Caco-2 (cell line): ENCODE measurements at regions not wholly inside any gene's neighbourhood (a gene's known extent, or its start where the extent isn't known, plus 50 kb on each side); places are given as distances from the start of the nearest gene placed in this dataset.

Experiments used
- BruUV-seq: library from RNA; stranded (reverse); fragments of 400-500 nt; replicated peaks from 2 replicates; lab custom pipeline; 2021; lab: Mats Ljungman, UMichigan
- CTCF ChIA-PET: fragments of 300-600 bp; sonication (Branson Sonifier 250); formaldehyde crosslinking; loops from one replicate; lab custom pipeline; 2022; ENCODE audit warnings: antibody characterized with exemption; lab: Charles Lee
- POLR2A ChIA-PET: fragments of 300-600 bp; sonication (Branson Sonifier 250); formaldehyde crosslinking; loops from one replicate; lab custom pipeline; 2022; ENCODE audit warnings: antibody characterized with exemption; lab: Charles Lee
- DNase-seq, 2 experiments: peaks; one replicate each; pipeline versions ENCODE4 v3.0.0 to v3.0.0-alpha.2; 2020 to 2022
- H3K27me3 ChIP-seq: replicated peaks from 2 replicates; pipeline ENCODE4 v1.6.0; 2011; ENCODE audit warnings: low read length; ENCODE audit not compliant: control insufficient read depth, insufficient read depth
- H3K36me3 ChIP-seq: 2 replicates; pipeline ENCODE4 v1.5.1; 2011; ENCODE audit warnings: low read length; ENCODE audit not compliant: control insufficient read depth, insufficient read depth
- H3K4me1 ChIP-seq: fragments of 250-450 bp; sonication (Bioruptor Pico); 2 replicates; pipeline ENCODE4 v1.5.1; 2020; ENCODE audit warnings: mild to moderate bottlenecking
- H3K4me3 ChIP-seq: 2 replicates; pipeline ENCODE4 v1.5.1; 2011; ENCODE audit warnings: low read depth, mild to moderate bottlenecking, control low read depth, low read length
- H3K9me3 ChIP-seq: fragments of 250-450 bp; sonication (Bioruptor Pico); 2 replicates; pipeline ENCODE4 v1.5.1; 2020; ENCODE audit warnings: mild to moderate bottlenecking, moderate library complexity
- H3K27ac Mint-ChIP-seq: one replicate; pipeline ENCODE4 v1.8.0; 2022; ENCODE audit warnings: mixed read lengths; ENCODE audit not compliant: unreplicated experiment
- H3K27me3 Mint-ChIP-seq: one replicate; pipeline ENCODE4 v1.8.0; 2022; ENCODE audit warnings: mixed read lengths; ENCODE audit not compliant: insufficient read depth, unreplicated experiment
- H3K36me3 Mint-ChIP-seq: one replicate; pipeline ENCODE4 v1.8.0; 2022; ENCODE audit warnings: mild to moderate bottlenecking, mixed read lengths; ENCODE audit not compliant: insufficient read depth, unreplicated experiment
- H3K4me1 Mint-ChIP-seq: one replicate; pipeline ENCODE4 v1.8.0; 2022; ENCODE audit warnings: low read depth, mixed read lengths; ENCODE audit not compliant: unreplicated experiment
- H3K4me3 Mint-ChIP-seq: one replicate; pipeline ENCODE4 v1.8.0; 2022; ENCODE audit warnings: mild to moderate bottlenecking, moderate library complexity, mixed read lengths; ENCODE audit not compliant: unreplicated experiment
- H3K9me3 Mint-ChIP-seq: one replicate; pipeline ENCODE4 v1.8.0; 2022; ENCODE audit warnings: mixed read lengths; ENCODE audit not compliant: unreplicated experiment
- intact Hi-C: fragments of 100-400 bp; cut with micrococcal nuclease; formaldehyde crosslinking; loops from one replicate; pipeline ENCODE4 v1.10.0; 2022; ENCODE audit not compliant: unreplicated experiment
- TF ChIP-seq, protein P1 (sequence below), 2 experiments: fragments of 200-600 bp in 1 of 2; IDR thresholded peaks; 1 replicate in 1 of 2; 2 replicates in 1 of 2; pipeline versions ENCODE4 v1.5.1 to v1.8.0; 2011 to 2022; ENCODE audit warnings: antibody characterized with exemption in 1 of 2, control low read depth in 1 of 2, inconsistent platforms in 1 of 2, low read depth in 1 of 2, low read length in 1 of 2, mild to moderate bottlenecking in 1 of 2, moderate library complexity in 1 of 2; ENCODE audit not compliant: insufficient read depth in 1 of 2, severe bottlenecking in 1 of 2, unreplicated experiment in 1 of 2

DNA sequence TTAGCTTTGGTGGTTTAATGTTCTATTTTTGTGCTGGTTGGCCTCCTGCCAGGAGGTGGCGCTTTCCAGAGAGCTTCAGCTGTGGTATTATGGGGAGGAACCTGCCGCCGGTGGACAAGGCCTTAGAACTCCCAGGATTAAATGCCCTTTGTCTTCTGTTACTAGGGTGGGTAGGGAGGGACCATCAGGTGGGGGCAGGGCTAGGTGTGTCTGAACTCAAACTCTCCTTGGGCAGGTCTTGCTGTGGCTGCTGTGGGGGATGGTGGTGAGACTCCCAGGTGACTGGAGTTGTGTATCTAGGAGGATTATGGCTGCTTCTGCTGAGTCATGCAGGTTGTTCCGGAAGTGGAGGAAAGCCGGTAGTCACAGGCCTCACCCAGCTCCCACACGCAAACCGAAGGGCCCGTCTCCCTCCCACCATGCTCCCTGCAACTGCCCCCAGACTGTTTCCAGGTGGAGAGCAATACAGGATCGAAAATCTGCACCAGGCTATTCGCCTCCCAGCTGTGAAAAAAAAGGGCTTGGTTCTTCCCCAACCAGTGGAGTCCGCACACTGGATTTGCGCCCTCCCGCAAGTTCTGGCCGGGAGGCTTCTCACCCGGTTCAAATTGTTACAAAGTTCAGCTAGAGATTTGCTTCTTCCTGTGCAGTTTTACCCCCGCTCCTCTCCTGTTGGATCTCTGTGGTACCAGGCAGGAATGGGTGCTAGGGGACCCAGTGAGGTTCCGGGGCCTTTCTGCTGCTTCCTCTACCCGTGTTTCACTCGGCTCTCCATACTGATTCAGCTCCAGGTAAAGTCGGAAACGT lies 220.5 kb downstream of the CENPF start:
- H3K27ac Mint-ChIP-seq, result no peak overlapping the region

DNA sequence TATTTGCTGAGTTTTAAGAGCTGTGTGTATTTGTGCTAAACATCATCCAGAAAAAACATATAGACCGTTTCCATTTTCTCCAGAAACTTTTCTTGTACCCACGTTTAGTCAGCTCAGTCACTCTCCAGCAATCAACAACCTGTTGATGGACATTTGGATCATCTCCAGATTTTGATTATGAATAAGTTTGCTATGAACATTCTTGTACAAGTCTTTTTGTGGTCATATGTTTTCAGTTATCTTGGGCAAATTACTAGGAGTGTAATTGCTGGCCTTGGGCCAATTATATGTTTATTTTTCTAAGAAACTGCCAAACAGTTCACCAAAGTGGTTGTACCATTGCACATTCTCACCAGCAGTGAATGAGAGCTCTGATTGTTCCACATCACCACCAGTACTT lies 221.8 kb downstream of the CENPF start:
- peaks cover 30% of the 10 kb centered on the region for H3K9me3 Mint-ChIP-seq
- H3K4me3 Mint-ChIP-seq, result no peak overlapping the region
- H3K9me3 ChIP-seq, result peaks cover 11% of the 10 kb centered on the region
- H3K4me3 ChIP-seq, result no peak overlapping the region
- BruUV-seq, result no TSS peak
- intact Hi-C loops, result no loop called here
- POLR2A ChIA-PET, result no interaction called here
- DNase-seq, result no peak
- TF ChIP-seq, protein P1, sequence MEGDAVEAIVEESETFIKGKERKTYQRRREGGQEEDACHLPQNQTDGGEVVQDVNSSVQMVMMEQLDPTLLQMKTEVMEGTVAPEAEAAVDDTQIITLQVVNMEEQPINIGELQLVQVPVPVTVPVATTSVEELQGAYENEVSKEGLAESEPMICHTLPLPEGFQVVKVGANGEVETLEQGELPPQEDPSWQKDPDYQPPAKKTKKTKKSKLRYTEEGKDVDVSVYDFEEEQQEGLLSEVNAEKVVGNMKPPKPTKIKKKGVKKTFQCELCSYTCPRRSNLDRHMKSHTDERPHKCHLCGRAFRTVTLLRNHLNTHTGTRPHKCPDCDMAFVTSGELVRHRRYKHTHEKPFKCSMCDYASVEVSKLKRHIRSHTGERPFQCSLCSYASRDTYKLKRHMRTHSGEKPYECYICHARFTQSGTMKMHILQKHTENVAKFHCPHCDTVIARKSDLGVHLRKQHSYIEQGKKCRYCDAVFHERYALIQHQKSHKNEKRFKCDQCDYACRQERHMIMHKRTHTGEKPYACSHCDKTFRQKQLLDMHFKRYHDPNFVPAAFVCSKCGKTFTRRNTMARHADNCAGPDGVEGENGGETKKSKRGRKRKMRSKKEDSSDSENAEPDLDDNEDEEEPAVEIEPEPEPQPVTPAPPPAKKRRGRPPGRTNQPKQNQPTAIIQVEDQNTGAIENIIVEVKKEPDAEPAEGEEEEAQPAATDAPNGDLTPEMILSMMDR (IDR thresholded peaks at IDR 0.05; ENCODE audit: insufficient read depth in 1 of 2, low read depth in 1 of 2, low read length in 1 of 2, severe bottlenecking in 1 of 2, unreplicated experiment in 1 of 2), result no peak
- H3K36me3 ChIP-seq, result no peaks in the 10 kb centered on the region
- H3K27ac Mint-ChIP-seq, result no peak overlapping the region
- no peaks in the 10 kb centered on the region for H3K4me1 ChIP-seq
- no peaks in the 10 kb centered on the region for H3K27me3 Mint-ChIP-seq
- H3K27me3 ChIP-seq, result no peaks in the 10 kb centered on the region
- H3K36me3 Mint-ChIP-seq, result no peaks in the 10 kb centered on the region
- no peaks in the 10 kb centered on the region for H3K4me1 Mint-ChIP-seq
- CTCF ChIA-PET, result no interaction called here

More for the DNA sequence above, 220.5 kb downstream of the CENPF start:
- Mint-ChIP-seq H3K4me3 (no peak overlapping the region), H3K27me3 (no peaks in the 10 kb centered on the region), H3K4me1 (no peaks in the 10 kb centered on the region), H3K36me3 (no peaks in the 10 kb centered on the region), H3K9me3 (peaks cover 38% of the 10 kb centered on the region)
- ChIA-PET POLR2A (no interaction called here), CTCF (interaction anchor here (0.6 kb wide), 1 partner anchor 202 kb away, joined by 3 read pairs; no protein-coding TSS in a partner anchor)
- TF ChIP-seq, protein P1 (IDR thresholded peaks at IDR 0.05; ENCODE audit: insufficient read depth in 1 of 2, low read depth in 1 of 2, low read length in 1 of 2, severe bottlenecking in 1 of 2, unreplicated experiment in 1 of 2), result no peak
- Histone ChIP-seq H3K9me3 (peaks cover 11% of the 10 kb centered on the region), H3K4me1 (no peaks in the 10 kb centered on the region), H3K4me3 (no peak overlapping the region), H3K36me3 (no peaks in the 10 kb centered on the region), H3K27me3 (no peaks in the 10 kb centered on the region)
- no TSS peak for BruUV-seq
- intact Hi-C loops, result no loop called here
- DNase-seq, result no peak

DNA sequence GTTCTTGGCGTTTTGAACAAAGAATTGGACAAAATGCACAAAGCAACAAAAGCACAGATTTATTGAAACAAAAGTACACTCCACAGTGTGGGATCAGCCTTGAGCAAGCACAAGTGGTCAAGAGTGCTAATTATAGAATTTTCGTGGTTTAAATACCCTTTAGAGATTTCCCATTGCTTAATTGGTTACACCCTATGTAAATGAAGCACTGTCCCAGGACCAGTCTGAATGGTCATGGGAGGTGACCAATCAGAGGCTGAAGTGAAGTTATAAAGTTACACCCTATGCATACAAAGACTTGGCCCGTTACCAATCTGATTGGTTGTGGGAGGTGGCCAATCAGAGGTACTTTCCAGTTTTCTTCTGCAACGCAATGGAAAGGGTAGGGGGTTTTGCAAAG lies 223.6 kb downstream of the CENPF start:
- Histone ChIP-seq H3K27me3 (no peaks in the 10 kb centered on the region), H3K4me1 (no peaks in the 10 kb centered on the region), H3K4me3 (no peak overlapping the region), H3K9me3 (peaks cover 11% of the 10 kb centered on the region), H3K36me3 (no peaks in the 10 kb centered on the region)
- H3K27ac Mint-ChIP-seq, result no peak overlapping the region
- no peaks in the 10 kb centered on the region for H3K27me3 Mint-ChIP-seq
- peaks cover 24% of the 10 kb centered on the region for H3K9me3 Mint-ChIP-seq
- H3K4me3 Mint-ChIP-seq, result no peak overlapping the region
- TF ChIP-seq, protein P1 (IDR thresholded peaks at IDR 0.05; ENCODE audit: insufficient read depth in 1 of 2, low read depth in 1 of 2, low read length in 1 of 2, severe bottlenecking in 1 of 2, unreplicated experiment in 1 of 2), result no peak
- DNase-seq, result no peak
- intact Hi-C loops, result no loop called here
- CTCF ChIA-PET, result no interaction called here
- no TSS peak for BruUV-seq
- no peaks in the 10 kb centered on the region for H3K36me3 Mint-ChIP-seq
- POLR2A ChIA-PET, result no interaction called here
- H3K4me1 Mint-ChIP-seq, result no peaks in the 10 kb centered on the region
